GM21529 (cell line): ENCODE measurements at regions not wholly inside any gene's neighbourhood (a gene's known extent, or its start where the extent isn't known, plus 50 kb on each side); places are given as distances from the start of the nearest gene placed in this dataset.
"Not testable (repeated sequence)": the region's sequence is repeated elsewhere in the genome, so short reads cannot be mapped to it uniquely, and the experiment has no call there.

Source experiments
- ATAC-seq: cut with Tn5 transposase; IDR thresholded peaks from one replicate; pipeline ENCODE4 v1.9.1; 2021; ENCODE audit not compliant: unreplicated experiment

DNA sequence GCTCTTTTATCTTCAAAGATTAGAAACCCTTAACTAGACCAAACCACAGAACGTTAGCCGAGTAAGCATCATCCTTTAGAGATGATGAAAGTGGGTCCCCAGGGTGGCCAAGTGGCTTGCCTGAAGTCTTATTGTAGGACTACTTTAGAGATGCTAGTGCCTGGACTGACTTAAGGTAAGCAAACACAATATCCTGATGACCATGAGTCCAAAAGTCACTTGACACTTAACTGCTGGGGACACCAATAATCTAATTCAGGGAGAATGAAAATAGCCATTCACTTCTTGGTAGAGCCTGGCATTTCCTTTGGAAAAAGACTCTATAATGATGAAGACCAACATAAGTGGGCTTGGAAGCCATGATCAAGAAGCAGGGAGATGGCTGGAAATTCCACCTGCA is 225.3 kb upstream of the IRF2BP2 start:
- ATAC-seq, result no peak

- no peak for ATAC-seq
Observed at GRCh38 chr1:234833646-234834045, 223.7 kb upstream of the IRF2BP2 start.

DNA sequence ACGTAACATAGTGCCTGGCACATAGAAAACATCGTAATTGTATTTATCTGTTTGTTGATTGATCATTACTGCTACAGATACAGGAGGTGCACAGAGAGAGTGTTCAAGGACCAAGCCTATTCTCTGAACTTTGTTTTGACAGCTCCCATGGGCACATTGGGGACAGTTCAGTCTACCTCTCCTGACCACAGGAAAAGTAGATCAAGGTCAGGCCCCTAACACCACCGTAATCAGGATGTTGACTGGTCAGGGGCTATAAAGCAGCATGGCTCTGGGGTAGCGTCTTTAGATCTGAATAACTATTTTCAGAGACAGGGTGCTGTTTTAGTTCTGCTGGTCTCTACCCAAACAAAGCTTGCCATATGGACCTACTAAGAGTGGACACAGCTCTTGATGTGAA is 223.1 kb upstream of the IRF2BP2 start:
- ATAC-seq, result no peak

DNA sequence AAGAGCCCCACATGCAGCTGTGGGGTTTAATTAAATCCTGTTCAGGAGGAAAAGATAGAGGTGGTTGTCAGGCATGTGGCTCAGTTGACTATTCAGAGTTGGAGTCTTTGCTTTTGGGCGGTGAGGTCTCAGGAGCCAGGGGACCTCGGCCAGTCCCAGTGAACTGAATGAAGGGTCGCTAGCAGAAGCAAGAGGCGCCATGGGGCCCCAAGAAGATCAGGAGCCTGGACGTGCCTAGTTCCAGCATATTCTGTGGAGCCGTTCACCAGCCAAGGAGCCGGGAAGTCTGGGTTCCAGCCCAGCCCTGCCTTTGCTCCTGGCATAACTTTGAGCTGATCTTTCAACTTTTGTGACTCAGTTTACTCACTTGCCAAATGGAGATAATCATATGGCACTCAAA is 217.7 kb upstream of the IRF2BP2 start:
- ATAC-seq, result no peak

GRCh38 chr1:234827181-234827580 is 217.2 kb upstream of the IRF2BP2 start:
- no peak for ATAC-seq

- ATAC-seq, result no peak
Observed at GRCh38 chr1:234826352-234826751, 216.4 kb upstream of the IRF2BP2 start.

DNA sequence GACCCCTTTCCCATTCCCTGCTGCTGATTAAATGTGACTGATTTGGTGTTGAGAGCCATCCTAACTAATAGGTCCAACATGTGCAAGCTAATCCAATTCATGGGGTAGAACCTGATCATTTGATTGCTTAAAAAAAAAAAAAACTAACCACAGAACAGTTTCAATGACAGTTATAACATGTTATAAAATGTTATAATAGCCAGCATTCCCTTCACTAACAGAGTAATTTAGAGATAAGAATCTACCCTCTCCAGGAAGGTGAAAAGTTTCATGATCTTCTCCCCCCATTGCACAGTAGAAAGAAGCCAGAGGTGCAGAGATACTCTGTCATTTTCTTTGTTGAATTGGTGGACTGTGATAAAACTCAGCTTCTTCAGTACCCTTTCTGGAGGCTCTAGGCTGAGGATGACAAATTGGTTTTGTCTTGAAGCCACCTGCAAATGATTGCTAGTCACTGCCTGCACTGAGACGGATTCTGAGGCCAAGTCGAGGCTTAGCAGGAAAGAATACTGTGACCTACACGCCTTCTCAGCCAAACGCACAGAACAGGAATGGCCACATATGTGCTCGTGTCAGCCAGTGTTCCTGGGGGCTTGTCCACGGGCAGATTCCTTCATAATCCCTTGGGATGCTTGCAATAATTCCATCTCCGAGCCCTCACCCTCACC is 215.7 kb upstream of the IRF2BP2 start:
- ATAC-seq, result no peak

DNA sequence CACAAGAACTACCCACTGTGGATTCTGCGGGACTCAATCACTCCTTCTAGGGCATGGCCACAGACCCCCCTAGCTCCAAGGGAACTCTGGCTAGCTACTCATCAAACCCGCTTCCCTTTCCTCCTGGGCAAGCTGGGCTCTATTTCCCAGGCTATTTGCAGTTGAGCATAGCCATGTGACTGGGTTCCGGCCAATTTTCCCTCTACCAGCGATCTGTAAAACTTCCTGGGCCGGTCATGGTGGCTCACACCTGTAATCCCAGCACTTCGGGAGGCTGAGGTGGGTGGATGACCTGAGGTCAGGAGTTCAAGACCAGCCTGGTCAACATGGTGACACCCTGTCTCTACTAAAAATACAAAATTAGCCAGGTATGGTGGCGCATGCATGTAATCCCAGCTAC is 214.9 kb upstream of the IRF2BP2 start:
- not testable (repeated sequence) for ATAC-seq

DNA sequence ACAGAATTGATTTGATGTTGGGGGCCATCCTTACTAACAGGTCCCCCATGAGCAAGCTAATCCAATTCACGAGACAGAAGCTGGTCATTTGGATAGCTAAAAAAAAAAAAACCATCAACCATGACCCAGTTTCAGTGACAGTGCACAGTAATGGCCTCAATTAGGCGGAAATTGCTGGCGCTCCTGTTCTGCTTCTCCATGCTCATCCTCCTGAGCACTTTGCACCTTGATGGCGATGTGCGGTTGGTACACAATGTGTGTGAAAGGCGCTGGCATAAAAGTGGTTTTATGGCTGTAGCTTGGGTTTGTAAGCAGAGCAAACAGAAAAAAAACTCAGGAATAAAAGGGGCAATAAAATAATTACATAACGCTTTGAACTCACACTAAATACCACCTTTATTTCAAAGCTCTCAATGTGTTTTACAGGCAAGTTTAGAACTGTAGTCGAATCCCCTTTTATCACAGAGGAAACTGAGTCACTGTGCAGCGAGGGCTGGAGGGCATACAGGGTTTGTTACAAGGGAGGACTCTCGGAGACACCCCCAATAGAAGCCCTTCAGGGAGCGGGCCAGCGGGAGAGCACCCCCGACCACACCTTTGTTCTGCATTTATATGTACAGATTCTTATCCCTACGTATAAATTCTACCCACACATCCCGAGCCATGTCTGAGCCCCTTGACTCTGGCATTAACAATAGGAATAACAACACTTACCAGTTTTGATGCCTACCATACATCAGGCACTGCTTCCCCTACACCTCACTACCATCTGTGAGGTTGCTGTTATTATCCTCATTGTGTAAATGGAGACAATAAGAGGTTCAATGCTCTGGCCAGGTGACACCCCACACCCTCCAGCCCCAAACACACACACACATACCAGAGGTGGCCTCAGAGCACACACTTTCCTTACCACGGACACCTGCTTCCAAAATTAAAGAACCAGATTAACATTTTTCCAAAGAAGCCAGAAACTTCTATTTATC is 213.5 kb upstream of the IRF2BP2 start:
- ATAC-seq, result no peak

DNA sequence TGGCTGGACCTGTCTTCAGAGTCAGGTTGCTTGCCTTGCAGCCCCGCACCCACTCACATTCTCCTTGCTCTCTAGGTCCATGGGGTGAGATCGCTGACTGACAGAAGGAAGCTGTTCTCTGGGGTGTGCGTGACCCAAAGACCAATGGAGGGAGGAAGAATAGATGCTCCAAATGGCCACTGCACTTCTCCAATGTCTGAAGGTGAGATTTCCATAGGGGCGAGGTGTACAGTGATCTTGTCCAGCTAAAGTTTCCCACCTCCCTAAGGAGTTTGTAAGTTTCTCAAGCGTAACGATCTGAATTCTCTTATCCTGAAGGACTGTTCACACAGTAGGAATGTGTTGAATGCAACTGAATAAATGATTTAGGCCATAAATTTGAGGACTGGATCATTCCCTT is 211.9 kb upstream of the IRF2BP2 start:
- ATAC-seq, result no peak

DNA sequence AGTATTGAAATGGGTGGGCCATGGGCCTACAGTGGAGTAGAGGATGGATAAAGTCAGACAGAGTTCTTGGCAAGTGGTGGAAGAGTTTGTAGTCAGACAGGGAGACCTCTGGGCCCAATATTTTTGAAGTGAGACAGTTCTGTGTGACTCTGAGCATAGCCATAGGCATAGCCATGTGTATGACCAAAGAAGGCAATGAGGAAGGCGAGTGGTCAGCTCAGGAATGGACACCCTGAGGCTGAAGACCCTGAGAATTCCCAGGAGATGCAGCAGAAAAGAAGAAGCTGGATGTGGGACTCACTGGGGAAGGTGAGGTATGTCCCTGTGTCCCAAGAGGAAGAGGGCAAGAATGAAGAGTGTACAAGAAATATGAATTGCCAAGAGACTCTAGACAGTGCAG is 210.6 kb upstream of the IRF2BP2 start:
- ATAC-seq, result no peak

GRCh38 chr1:234819845-234820244 is 209.9 kb upstream of the IRF2BP2 start:
- ATAC-seq, result not testable (repeated sequence)

DNA sequence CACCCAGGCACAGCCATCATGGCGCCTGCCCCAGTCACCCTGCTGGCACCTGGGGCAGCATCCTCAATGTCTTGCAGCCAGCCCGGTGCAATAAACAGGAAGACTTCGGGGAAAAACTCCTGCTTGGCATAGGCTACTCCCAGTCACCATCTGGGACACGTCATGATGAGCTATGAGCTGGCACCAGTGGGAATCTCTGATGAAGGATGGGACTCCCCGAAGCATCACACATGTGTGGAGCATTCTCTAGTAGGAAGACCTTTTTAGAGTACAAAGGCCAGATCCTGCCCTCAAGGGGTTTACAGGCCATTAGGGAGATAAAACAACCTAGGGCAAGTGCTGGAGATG is 208.0 kb upstream of the IRF2BP2 start:
- not testable (repeated sequence) for ATAC-seq

DNA sequence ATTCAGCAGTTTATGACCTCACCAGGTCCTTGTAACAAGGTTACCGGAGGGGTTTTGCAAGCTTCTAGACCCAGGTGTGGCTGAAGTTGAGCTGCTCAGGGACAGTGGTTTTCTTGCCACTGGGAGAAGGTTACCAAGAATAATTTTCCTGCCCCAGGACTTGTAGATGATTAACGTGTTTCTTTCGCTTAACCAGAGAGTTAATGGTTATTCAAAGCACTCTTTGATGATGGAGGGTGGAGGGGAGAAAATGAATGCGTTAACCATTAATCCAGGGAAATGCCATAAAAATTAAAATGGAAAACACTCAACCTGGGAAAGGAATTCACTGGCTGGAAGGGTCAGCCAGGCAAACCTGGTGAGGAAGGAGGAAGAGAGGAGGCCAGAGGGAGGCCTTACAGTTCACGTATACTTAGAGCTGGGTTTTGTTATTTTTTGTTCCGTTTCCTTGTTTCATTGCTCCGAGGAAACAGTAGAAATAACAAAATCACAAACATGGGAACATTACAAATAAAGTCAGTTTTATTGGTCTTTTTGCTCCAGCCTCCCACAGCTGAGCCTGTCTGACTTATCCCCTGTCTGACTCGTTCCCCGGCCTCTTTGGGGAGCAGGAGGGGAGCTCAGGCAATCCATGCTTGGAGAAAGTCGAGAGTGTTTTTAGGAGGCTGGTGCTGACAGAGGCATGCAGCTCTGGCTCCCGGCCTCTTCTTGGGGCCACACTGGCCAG is 207.5 kb upstream of the IRF2BP2 start:
- not testable (repeated sequence) for ATAC-seq

- ATAC-seq, result not testable (repeated sequence)
Observed at GRCh38 chr1:234816864-234817263, 206.9 kb upstream of the IRF2BP2 start.

GRCh38 chr1:234816186-234816851 is 206.3 kb upstream of the IRF2BP2 start:
- not testable (repeated sequence) for ATAC-seq

DNA sequence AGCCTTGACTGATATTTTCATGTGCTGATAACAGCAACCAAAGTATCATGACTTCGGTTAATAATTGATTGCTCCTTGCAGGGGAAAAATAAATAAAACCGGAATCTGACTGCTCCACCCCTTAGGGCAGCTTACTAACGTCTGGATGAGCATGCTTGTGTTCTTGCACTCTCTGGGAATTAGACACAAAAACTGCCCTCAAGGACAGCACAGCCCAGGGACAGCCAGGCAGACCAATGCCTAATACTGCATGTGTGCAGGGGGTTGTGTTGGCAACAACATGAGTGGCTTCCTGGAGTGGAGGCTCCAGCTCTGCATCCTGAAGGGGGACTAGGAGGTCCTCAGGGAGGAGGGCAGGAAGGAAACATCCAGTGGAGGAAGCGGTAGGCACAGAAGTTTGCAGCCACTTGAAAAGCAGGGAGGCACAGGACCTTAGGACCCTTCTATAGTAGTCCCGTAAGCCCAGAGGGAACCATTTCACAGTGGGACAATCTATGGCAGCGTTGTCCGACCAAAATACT is 205.4 kb upstream of the IRF2BP2 start:
- ATAC-seq, result not testable (repeated sequence)

- ATAC-seq, result not testable (repeated sequence)
Observed at GRCh38 chr1:234814235-234814634, 204.3 kb upstream of the IRF2BP2 start.

DNA sequence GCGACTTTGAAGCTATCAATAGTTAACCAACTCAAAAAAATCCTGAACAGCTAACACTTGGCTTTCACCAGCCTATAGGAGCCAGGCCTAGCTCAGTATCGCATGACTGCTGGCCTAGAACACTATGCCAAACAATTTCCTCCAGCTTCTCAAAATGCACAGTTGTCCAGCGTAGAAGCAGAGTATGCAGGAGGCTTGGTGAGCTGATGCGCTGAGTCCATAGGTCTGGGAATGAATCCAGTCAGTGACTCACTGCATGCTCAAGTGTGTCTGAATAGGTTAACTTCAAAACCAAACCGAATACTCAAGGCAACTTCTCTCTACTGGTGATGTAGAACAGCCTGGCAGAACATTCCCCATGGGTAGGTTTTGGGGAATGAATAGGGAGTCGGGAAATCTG is 201.8 kb upstream of the IRF2BP2 start:
- ATAC-seq, result not testable (repeated sequence)

GRCh38 chr1:234810726-234811125 is 200.7 kb upstream of the IRF2BP2 start:
- ATAC-seq, result not testable (repeated sequence)

- not testable (repeated sequence) for ATAC-seq
Observed at GRCh38 chr1:234809854-234810245, 199.9 kb upstream of the IRF2BP2 start.
